SK-N-SH treated with all-trans-retinoic acid at 6 μM for 48 hours (cell line): ENCODE measurements at regions not wholly inside any gene's neighbourhood (a gene's known extent, or its start where the extent isn't known, plus 50 kb on each side); places are given as distances from the start of the nearest gene placed in this dataset.
"Not testable (repeated sequence)": the region's sequence is repeated elsewhere in the genome, so short reads cannot be mapped to it uniquely, and the experiment has no call there.

ENCODE experiments used
- ARNTL ChIP-seq: fragments of 450-650 bp; formaldehyde crosslinking; IDR thresholded peaks from 2 replicates; pipeline ENCODE4 v1.5.0; 2020; ENCODE audit warnings: low read depth, mild to moderate bottlenecking, moderate library complexity, borderline replicate concordance
- GLIS3 ChIP-seq: fragments of 250-450 bp; sonication (Bioruptor Pico); IDR thresholded peaks from 2 replicates; pipeline ENCODE4 v1.5.0; 2020; ENCODE audit warnings: mild to moderate bottlenecking, moderate library complexity
- ISL1 ChIP-seq: fragments of 250-450 bp; sonication (Bioruptor Pico); IDR thresholded peaks from 2 replicates; pipeline ENCODE4 v2.1.2; 2022; ENCODE audit warnings: mild to moderate bottlenecking, moderate library complexity
- POU6F1 ChIP-seq: fragments of 250-450 bp; sonication (Bioruptor Pico); IDR thresholded peaks from 2 replicates; pipeline ENCODE4 v1.8.0; 2021; ENCODE audit warnings: low read depth, mild to moderate bottlenecking, moderate library complexity, borderline replicate concordance
- PPARA ChIP-seq: fragments of 250-450 bp; sonication (Bioruptor Pico); IDR thresholded peaks from 2 replicates; pipeline ENCODE4 v1.5.0; 2020; ENCODE audit warnings: mild to moderate bottlenecking, borderline replicate concordance
- RARB ChIP-seq: fragments of 250-450 bp; sonication (Bioruptor Pico); IDR thresholded peaks from 2 replicates; pipeline ENCODE4 v1.8.0; 2021; ENCODE audit warnings: mild to moderate bottlenecking, moderate library complexity
- SNAI2 ChIP-seq: fragments of 250-450 bp; sonication (Bioruptor Pico); IDR thresholded peaks from 2 replicates; pipeline ENCODE4 v1.5.0; 2020; ENCODE audit warnings: mild to moderate bottlenecking, moderate library complexity
- TCF4 ChIP-seq: fragments of 250-450 bp; sonication (Bioruptor Pico); IDR thresholded peaks from 2 replicates; pipeline ENCODE4 v1.8.0; 2021; ENCODE audit warnings: mild to moderate bottlenecking, moderate library complexity, borderline replicate concordance
- TOX ChIP-seq: fragments of 250-450 bp; sonication (Bioruptor Pico); IDR thresholded peaks from 2 replicates; pipeline ENCODE4 v1.8.0; 2021; ENCODE audit warnings: mild to moderate bottlenecking, moderate library complexity, borderline replicate concordance
- ZFP3 ChIP-seq: fragments of 250-450 bp; sonication (Bioruptor Pico); IDR thresholded peaks from 2 replicates; pipeline ENCODE4 v1.5.0; 2020; ENCODE audit warnings: mild to moderate bottlenecking, moderate library complexity
- ZNF565 ChIP-seq: fragments of 450-650 bp; formaldehyde crosslinking; conservative IDR thresholded peaks from 2 replicates; pipeline ENCODE4 v1.5.0; 2020; ENCODE audit warnings: low read depth, mild to moderate bottlenecking, moderate library complexity
- ZNF70 ChIP-seq: fragments of 450-650 bp; formaldehyde crosslinking; IDR thresholded peaks from 2 replicates; pipeline ENCODE4 v1.5.0; 2020; ENCODE audit warnings: mild to moderate bottlenecking, moderate library complexity
- TF ChIP-seq, protein P1 (sequence below): fragments of 250-450 bp; sonication (Bioruptor Pico); IDR thresholded peaks from 2 replicates; pipeline ENCODE4 v1.5.1; 2021; ENCODE audit warnings: mild to moderate bottlenecking, moderate library complexity
- TF ChIP-seq, protein P2 (sequence below): fragments of 250-450 bp; sonication (Bioruptor Pico); IDR thresholded peaks from 2 replicates; pipeline ENCODE4 v1.8.0; 2020; ENCODE audit warnings: mild to moderate bottlenecking, moderate library complexity, borderline replicate concordance

- not testable (repeated sequence) for TF ChIP-seq TOX (CRISPR knock-in tag); POU6F1; TCF4 (CRISPR knock-in tag); RARB (CRISPR knock-in tag); ZFP3; ZNF70 (CRISPR knock-in tag); PPARA; GLIS3; ISL1 (CRISPR knock-in tag); ARNTL (CRISPR knock-in tag); ZNF565; SNAI2 (CRISPR knock-in tag)
- TF ChIP-seq, protein P1, sequence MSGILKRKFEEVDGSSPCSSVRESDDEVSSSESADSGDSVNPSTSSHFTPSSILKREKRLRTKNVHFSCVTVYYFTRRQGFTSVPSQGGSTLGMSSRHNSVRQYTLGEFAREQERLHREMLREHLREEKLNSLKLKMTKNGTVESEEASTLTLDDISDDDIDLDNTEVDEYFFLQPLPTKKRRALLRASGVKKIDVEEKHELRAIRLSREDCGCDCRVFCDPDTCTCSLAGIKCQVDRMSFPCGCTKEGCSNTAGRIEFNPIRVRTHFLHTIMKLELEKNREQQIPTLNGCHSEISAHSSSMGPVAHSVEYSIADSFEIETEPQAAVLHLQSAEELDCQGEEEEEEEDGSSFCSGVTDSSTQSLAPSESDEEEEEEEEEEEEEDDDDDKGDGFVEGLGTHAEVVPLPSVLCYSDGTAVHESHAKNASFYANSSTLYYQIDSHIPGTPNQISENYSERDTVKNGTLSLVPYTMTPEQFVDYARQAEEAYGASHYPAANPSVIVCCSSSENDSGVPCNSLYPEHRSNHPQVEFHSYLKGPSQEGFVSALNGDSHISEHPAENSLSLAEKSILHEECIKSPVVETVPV (CRISPR knock-in tag), result not testable (repeated sequence)
- TF ChIP-seq, protein P2, sequence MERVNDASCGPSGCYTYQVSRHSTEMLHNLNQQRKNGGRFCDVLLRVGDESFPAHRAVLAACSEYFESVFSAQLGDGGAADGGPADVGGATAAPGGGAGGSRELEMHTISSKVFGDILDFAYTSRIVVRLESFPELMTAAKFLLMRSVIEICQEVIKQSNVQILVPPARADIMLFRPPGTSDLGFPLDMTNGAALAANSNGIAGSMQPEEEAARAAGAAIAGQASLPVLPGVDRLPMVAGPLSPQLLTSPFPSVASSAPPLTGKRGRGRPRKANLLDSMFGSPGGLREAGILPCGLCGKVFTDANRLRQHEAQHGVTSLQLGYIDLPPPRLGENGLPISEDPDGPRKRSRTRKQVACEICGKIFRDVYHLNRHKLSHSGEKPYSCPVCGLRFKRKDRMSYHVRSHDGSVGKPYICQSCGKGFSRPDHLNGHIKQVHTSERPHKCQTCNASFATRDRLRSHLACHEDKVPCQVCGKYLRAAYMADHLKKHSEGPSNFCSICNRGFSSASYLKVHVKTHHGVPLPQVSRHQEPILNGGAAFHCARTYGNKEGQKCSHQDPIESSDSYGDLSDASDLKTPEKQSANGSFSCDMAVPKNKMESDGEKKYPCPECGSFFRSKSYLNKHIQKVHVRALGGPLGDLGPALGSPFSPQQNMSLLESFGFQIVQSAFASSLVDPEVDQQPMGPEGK (CRISPR knock-in tag), result not testable (repeated sequence)
Measured at GRCh38 chr16:26990384-26991120, 76.2 kb upstream of the C16orf82 start.
